ENCODE measurements at regions not wholly inside any gene's neighbourhood (a gene's known extent, or its start where the extent isn't known, plus 50 kb on each side); places are given as distances from the start of the nearest gene placed in this dataset.

GRCh38 chr18:78082816-78083215 is 833.2 kb downstream of the GALR1 start:
- TF ChIP-seq CTCF (IDR thresholded peaks at IDR 0.05) (no peak), POLR2A (IDR thresholded peaks at IDR 0.05) (no peak), POLR2AphosphoS5 (IDR thresholded peaks at IDR 0.05; ENCODE audit: insufficient read depth in 1 of 2, low read depth in 1 of 2) (no peak)

Data from vagina (tissue), 2 donors.